Erythroblast (primary cell): ENCODE measurements at regions not wholly inside any gene's neighbourhood (a gene's known extent, or its start where the extent isn't known, plus 50 kb on each side); places are given as distances from the start of the nearest gene placed in this dataset.

Experiments
- GATA1 ChIP-seq: IDR thresholded peaks from 2 replicates; pipeline ENCODE4 v1.6.1; 2011; ENCODE audit warnings: low read depth, mild to moderate bottlenecking, control low read depth, low read length, moderate library complexity
- POLR2A ChIP-seq: IDR thresholded peaks from 2 replicates; pipeline ENCODE4 v1.6.1; 2011; ENCODE audit warnings: mild to moderate bottlenecking, low read length

DNA sequence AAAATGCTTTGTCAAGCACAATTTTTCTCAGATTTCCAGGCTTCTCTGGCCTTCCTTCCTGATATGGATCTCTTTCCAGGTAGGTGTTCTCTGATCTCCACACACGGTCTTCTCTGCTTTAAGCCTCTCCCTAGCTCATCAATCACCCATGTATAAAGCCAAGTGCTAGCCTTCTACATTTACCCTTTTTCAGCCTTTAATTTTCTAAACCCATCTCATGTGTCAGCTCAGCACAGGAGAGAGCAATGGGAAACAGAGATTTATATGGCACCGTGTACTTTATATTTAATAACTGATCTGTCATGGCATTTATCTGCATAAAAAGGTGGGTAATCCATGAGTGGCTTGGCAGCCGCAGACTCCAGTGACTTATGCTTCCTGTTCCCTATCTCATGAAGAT is 495.0 kb downstream of the RASEF start:
- no peak for TF ChIP-seq POLR2A
- no peak for TF ChIP-seq GATA1
